HG03097 (cell line): ENCODE measurements at regions not wholly inside any gene's neighbourhood (a gene's known extent, or its start where the extent isn't known, plus 50 kb on each side); places are given as distances from the start of the nearest gene placed in this dataset.

Experiments used
- ATAC-seq: cut with Tn5 transposase; IDR thresholded peaks from one replicate; pipeline ENCODE4 v1.9.1; 2021; ENCODE audit not compliant: unreplicated experiment, low FRiP score

- ATAC-seq, result no peak
Measured at GRCh38 chr2:220148471-220149248, 521.2 kb downstream of the SLC4A3 start.

GRCh38 chr2:220151341-220151740, 523.9 kb downstream of the SLC4A3 start:
- ATAC-seq, result no peak

GRCh38 chr2:220152281-220152935, 525.0 kb downstream of the SLC4A3 start:
- ATAC-seq, result no peak

- ATAC-seq, result no peak
Measured at GRCh38 chr2:220153118-220153517, 525.7 kb downstream of the SLC4A3 start.

GRCh38 chr2:220154304-220154703, 526.9 kb downstream of the SLC4A3 start:
- no peak for ATAC-seq

GRCh38 chr2:220157312-220157711, 529.9 kb downstream of the SLC4A3 start:
- ATAC-seq, result no peak

GRCh38 chr2:220159738-220160137, 532.3 kb downstream of the SLC4A3 start:
- no peak for ATAC-seq

- no peak for ATAC-seq
Measured at GRCh38 chr2:220162320-220162719, 534.9 kb downstream of the SLC4A3 start.

GRCh38 chr2:220163486-220163885, 536.1 kb downstream of the SLC4A3 start:
- no peak for ATAC-seq

GRCh38 chr2:220165401-220165800, 538.0 kb downstream of the SLC4A3 start:
- ATAC-seq, result no peak

GRCh38 chr2:220166616-220167015, 539.2 kb downstream of the SLC4A3 start:
- ATAC-seq, result no peak

GRCh38 chr2:220167956-220168355, 540.5 kb downstream of the SLC4A3 start:
- ATAC-seq, result no peak

- no peak for ATAC-seq
Measured at GRCh38 chr2:220168891-220169546, 541.6 kb downstream of the SLC4A3 start.

GRCh38 chr2:220174826-220175225, 547.4 kb downstream of the SLC4A3 start:
- no peak for ATAC-seq

- ATAC-seq, result no peak
Measured at GRCh38 chr2:220175967-220176366, 548.5 kb downstream of the SLC4A3 start.

GRCh38 chr2:220178991-220179695, 551.7 kb downstream of the SLC4A3 start:
- no peak for ATAC-seq

- no peak for ATAC-seq
Measured at GRCh38 chr2:220181165-220181564, 553.7 kb downstream of the SLC4A3 start.

- no peak for ATAC-seq
Measured at GRCh38 chr2:220182790-220183189, 555.4 kb downstream of the SLC4A3 start.

GRCh38 chr2:220185766-220186305, 558.4 kb downstream of the SLC4A3 start:
- no peak for ATAC-seq

- ATAC-seq, result peak; percentile 82
Measured at GRCh38 chr2:220188031-220188430, 560.6 kb downstream of the SLC4A3 start.

- no peak for ATAC-seq
Measured at GRCh38 chr2:220191031-220191430, 563.6 kb downstream of the SLC4A3 start.
